Activated CD4-positive, alpha-beta T cell treated with anti-CD3 and anti-CD28 coated beads, Interleukin-10, Interleukin-2, amounts not matched to agents 100 ng/mL and 50 ng/mL, durations not matched to agents 16 hours and 8 hours (primary cell): ENCODE measurements at regions not wholly inside any gene's neighbourhood (a gene's known extent, or its start where the extent isn't known, plus 50 kb on each side); places are given as distances from the start of the nearest gene placed in this dataset.
A peak's percentile ranks its signal among the peaks of the same experiment; 100 is the strongest.

Experiments used
- DNase-seq: peaks from one replicate; pipeline ENCODE4 v3.0.0-alpha.2; 2020

- DNase-seq = peak; percentile 37
These were observed 134.1 kb upstream of the SSTR1 start for GRCh38 chr14:38073641-38074040.

- DNase-seq = no peak
These were observed 133.6 kb upstream of the SSTR1 start for GRCh38 chr14:38074081-38074480.

- DNase-seq = no peak
These were observed 132.9 kb upstream of the SSTR1 start for GRCh38 chr14:38074754-38075153.

GRCh38 chr14:38078393-38078792 is 129.3 kb upstream of the SSTR1 start:
- DNase-seq = peak; percentile 28

GRCh38 chr14:38079268-38079667 is 128.4 kb upstream of the SSTR1 start:
- DNase-seq = no peak

GRCh38 chr14:38079886-38080285 is 127.8 kb upstream of the SSTR1 start:
- DNase-seq = no peak

GRCh38 chr14:38080696-38081095 is 127.0 kb upstream of the SSTR1 start:
- DNase-seq = no peak

- DNase-seq = no peak
These were observed 124.7 kb upstream of the SSTR1 start for GRCh38 chr14:38083039-38083438.

- DNase-seq = no peak
These were observed 118.6 kb upstream of the SSTR1 start for GRCh38 chr14:38089123-38089522.

- DNase-seq = no peak
These were observed 117.2 kb upstream of the SSTR1 start for GRCh38 chr14:38090506-38090905.

- no peak for DNase-seq
These were observed 109.4 kb upstream of the SSTR1 start for GRCh38 chr14:38098074-38098836.

- no peak for DNase-seq
These were observed 106.0 kb upstream of the SSTR1 start for GRCh38 chr14:38101679-38102078.

- DNase-seq = no peak
These were observed 104.0 kb upstream of the SSTR1 start for GRCh38 chr14:38103542-38104225.

GRCh38 chr14:38105106-38105702 is 102.5 kb upstream of the SSTR1 start:
- DNase-seq = no peak

- DNase-seq = peak; percentile 62
These were observed 100.5 kb upstream of the SSTR1 start for GRCh38 chr14:38107216-38107631.

- DNase-seq = no peak
These were observed 99.0 kb upstream of the SSTR1 start for GRCh38 chr14:38108681-38109080.

GRCh38 chr14:38110258-38110657 is 97.4 kb upstream of the SSTR1 start:
- DNase-seq = no peak

- DNase-seq = no peak
These were observed 96.7 kb upstream of the SSTR1 start for GRCh38 chr14:38111046-38111445.

- DNase-seq = no peak
These were observed 94.2 kb upstream of the SSTR1 start for GRCh38 chr14:38113546-38113945.

GRCh38 chr14:38116895-38117294 is 90.8 kb upstream of the SSTR1 start:
- no peak for DNase-seq

- DNase-seq = no peak
These were observed 87.6 kb upstream of the SSTR1 start for GRCh38 chr14:38120109-38120508.

- DNase-seq = no peak
These were observed 86.2 kb upstream of the SSTR1 start for GRCh38 chr14:38121320-38122020.

GRCh38 chr14:38122241-38122640 is 85.5 kb upstream of the SSTR1 start:
- DNase-seq = no peak

- DNase-seq = no peak
These were observed 83.2 kb upstream of the SSTR1 start for GRCh38 chr14:38124506-38124905.
